NAMALWA (cell line): ENCODE measurements at regions not wholly inside any gene's neighbourhood (a gene's known extent, or its start where the extent isn't known, plus 50 kb on each side); places are given as distances from the start of the nearest gene placed in this dataset.

Experiments
- DNase-seq: peaks from one replicate; pipeline ENCODE4 v3.0.0-alpha.2; 2015; ENCODE audit warnings: low spot score

- no peak for DNase-seq
Observed at GRCh38 chr15:46110755-46111154, 475.9 kb downstream of the SQOR start.

GRCh38 chr15:46111730-46112129 is 476.9 kb downstream of the SQOR start:
- DNase-seq = no peak

- no peak for DNase-seq
Observed at GRCh38 chr15:46117071-46117470, 482.2 kb downstream of the SQOR start.

GRCh38 chr15:46120713-46121112 is 485.9 kb downstream of the SQOR start:
- no peak for DNase-seq

GRCh38 chr15:46121441-46121840 is 486.6 kb downstream of the SQOR start:
- no peak for DNase-seq

GRCh38 chr15:46126581-46126980 is 491.8 kb downstream of the SQOR start:
- no peak for DNase-seq

- no peak for DNase-seq
Observed at GRCh38 chr15:46127361-46127874, 492.6 kb downstream of the SQOR start.

- DNase-seq = no peak
Observed at GRCh38 chr15:46129145-46129544, 494.3 kb downstream of the SQOR start.

GRCh38 chr15:46131876-46132275 is 497.0 kb downstream of the SQOR start:
- DNase-seq = no peak

- no peak for DNase-seq
Observed at GRCh38 chr15:46137443-46137842, 502.6 kb downstream of the SQOR start.

- DNase-seq = no peak
Observed at GRCh38 chr15:46146002-46146401, 511.2 kb downstream of the SQOR start.

GRCh38 chr15:46146915-46147314 is 512.1 kb downstream of the SQOR start:
- no peak for DNase-seq

GRCh38 chr15:46151786-46152185 is 517.0 kb downstream of the SQOR start:
- DNase-seq = no peak

GRCh38 chr15:46166750-46167149 is 531.9 kb downstream of the SQOR start:
- DNase-seq = no peak

GRCh38 chr15:46170326-46170725 is 535.5 kb downstream of the SQOR start:
- no peak for DNase-seq

- DNase-seq = no peak
Observed at GRCh38 chr15:46174122-46174521, 539.3 kb downstream of the SQOR start.

- DNase-seq = no peak
Observed at GRCh38 chr15:46177219-46177618, 542.4 kb downstream of the SQOR start.

- DNase-seq = no peak
Observed at GRCh38 chr15:46178138-46178537, 543.3 kb downstream of the SQOR start.

GRCh38 chr15:46207341-46207740 is 572.5 kb downstream of the SQOR start:
- no peak for DNase-seq

- DNase-seq = no peak
Observed at GRCh38 chr15:46213551-46213950, 578.7 kb downstream of the SQOR start.

GRCh38 chr15:46222826-46223225 is 588.0 kb downstream of the SQOR start:
- no peak for DNase-seq

GRCh38 chr15:46229263-46229662 is 594.4 kb downstream of the SQOR start:
- DNase-seq = no peak

- DNase-seq = no peak
Observed at GRCh38 chr15:46231786-46232185, 597.0 kb downstream of the SQOR start.

- DNase-seq = no peak
Observed at GRCh38 chr15:46232471-46232870, 597.6 kb downstream of the SQOR start.

- no peak for DNase-seq
Observed at GRCh38 chr15:46242935-46243334, 608.1 kb downstream of the SQOR start.
